Adrenal gland (tissue), 5 donors: ENCODE measurements at regions not wholly inside any gene's neighbourhood (a gene's known extent, or its start where the extent isn't known, plus 50 kb on each side); places are given as distances from the start of the nearest gene placed in this dataset.

ENCODE experiments used
- POLR2A ChIP-seq, 2 donors: fragments of 450-650 bp; IDR thresholded peaks; one replicate each; pipeline ENCODE4 v1.6.1; 2017; ENCODE audit warnings: antibody characterized with exemption in 2 of 2, mild to moderate bottlenecking in 2 of 2, moderate library complexity in 1 of 2
- TF ChIP-seq, protein P1 (sequence below), 6 experiments: fragments of 450-650 bp in 4 of 6; fragments of 200-600 bp in 2 of 6; sonication (generic) in 1 of 6; IDR thresholded peaks; 1 replicate in 5 of 6; 2 replicates in 1 of 6; pipeline versions ENCODE4 v1.5.1 to v1.8.0; 2016 to 2021; ENCODE audit warnings: antibody characterized with exemption in 6 of 6, mild to moderate bottlenecking in 2 of 6, moderate library complexity in 1 of 6
- donor health status: DM: no; HTN: no; CAD: no.

DNA sequence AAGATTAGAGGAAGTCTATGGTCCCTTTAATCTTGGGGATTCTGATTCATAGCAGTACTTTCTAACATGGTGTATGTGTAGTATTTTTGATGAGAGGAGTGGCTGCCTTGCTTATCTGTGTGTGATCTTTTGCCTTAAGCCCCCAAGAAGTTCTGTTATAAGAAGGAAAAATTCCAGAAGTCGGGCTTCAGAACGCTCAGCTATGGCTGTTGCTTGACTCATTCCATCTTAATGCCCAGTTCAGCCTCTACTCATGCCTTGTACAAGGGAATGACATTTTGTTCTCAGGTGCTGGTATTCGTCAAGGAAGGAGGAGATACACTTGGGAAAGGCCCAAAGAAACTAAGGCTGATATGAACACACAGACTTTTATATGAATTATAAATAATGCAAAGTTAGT lies 713.0 kb upstream of the MARCKS start:
- TF ChIP-seq, protein P1, sequence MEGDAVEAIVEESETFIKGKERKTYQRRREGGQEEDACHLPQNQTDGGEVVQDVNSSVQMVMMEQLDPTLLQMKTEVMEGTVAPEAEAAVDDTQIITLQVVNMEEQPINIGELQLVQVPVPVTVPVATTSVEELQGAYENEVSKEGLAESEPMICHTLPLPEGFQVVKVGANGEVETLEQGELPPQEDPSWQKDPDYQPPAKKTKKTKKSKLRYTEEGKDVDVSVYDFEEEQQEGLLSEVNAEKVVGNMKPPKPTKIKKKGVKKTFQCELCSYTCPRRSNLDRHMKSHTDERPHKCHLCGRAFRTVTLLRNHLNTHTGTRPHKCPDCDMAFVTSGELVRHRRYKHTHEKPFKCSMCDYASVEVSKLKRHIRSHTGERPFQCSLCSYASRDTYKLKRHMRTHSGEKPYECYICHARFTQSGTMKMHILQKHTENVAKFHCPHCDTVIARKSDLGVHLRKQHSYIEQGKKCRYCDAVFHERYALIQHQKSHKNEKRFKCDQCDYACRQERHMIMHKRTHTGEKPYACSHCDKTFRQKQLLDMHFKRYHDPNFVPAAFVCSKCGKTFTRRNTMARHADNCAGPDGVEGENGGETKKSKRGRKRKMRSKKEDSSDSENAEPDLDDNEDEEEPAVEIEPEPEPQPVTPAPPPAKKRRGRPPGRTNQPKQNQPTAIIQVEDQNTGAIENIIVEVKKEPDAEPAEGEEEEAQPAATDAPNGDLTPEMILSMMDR (IDR thresholded peaks at IDR 0.05) = no peak
- TF ChIP-seq POLR2A (IDR thresholded peaks at IDR 0.05) = no peak
